Epithelial cell of prostate (primary cell): ENCODE measurements at regions not wholly inside any gene's neighbourhood (a gene's known extent, or its start where the extent isn't known, plus 50 kb on each side); places are given as distances from the start of the nearest gene placed in this dataset.
"Not testable (repeated sequence)": the region's sequence is repeated elsewhere in the genome, so short reads cannot be mapped to it uniquely, and the experiment has no call there.

ENCODE experiments used
- DNase-seq: peaks from one replicate; pipeline ENCODE4 v3.0.0-alpha.2; 2011; ENCODE audit warnings: low read depth, low spot score
- H3K27ac ChIP-seq: fragments of 450-650 bp; 2 replicates; pipeline ENCODE4 v1.5.1; 2017; ENCODE audit warnings: mild to moderate bottlenecking

DNA sequence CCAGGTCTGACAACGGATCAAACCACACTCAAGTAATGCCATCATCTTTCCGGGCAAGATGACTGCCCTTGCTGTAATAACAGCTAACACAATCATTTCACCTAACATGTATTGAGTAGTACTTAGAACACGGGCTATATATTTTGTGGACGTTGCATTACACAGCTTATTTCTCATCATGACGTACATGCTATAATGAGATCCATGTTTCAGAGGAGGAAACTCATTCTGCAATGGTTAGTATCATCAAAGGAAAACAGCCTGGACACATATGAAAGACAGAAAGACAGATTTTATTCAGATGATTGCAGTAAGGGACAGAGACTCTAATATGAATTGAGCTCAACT, 446.7 kb downstream of the HS3ST3B1 start:
- H3K27ac ChIP-seq = no peak overlapping the region
- no peak for DNase-seq

- no peak for DNase-seq
- no peak overlapping the region for H3K27ac ChIP-seq
Observed at GRCh38 chr17:14746822-14747602, 446.1 kb downstream of the HS3ST3B1 start.

- no peak for DNase-seq
- peak overlapping the region; percentile 67 for H3K27ac ChIP-seq
Observed at GRCh38 chr17:14745541-14745940, 444.7 kb downstream of the HS3ST3B1 start.

- DNase-seq = no peak
- peak overlapping the region; percentile 67 for H3K27ac ChIP-seq
Observed at GRCh38 chr17:14744761-14745473, 444.0 kb downstream of the HS3ST3B1 start.

DNA sequence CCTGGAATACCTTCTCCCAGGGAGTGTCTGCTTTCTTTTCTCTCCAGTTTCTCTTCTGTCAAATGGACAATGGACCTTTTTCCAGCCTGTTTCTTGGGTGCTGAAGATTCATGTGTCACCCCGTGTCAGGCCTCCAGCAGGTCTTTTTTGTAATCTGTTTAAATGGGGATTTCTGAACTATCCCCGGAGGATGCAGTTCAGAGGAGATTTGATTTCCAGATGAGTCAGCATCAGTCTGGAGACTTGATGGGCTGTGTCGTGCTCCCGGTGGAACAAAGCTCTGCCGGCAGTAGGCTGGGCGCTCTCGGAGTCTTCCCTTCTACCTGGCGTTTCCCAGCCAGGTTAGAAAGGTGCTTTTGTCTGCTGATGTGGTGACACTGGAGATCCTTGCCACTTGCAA, 440.6 kb downstream of the HS3ST3B1 start:
- H3K27ac ChIP-seq = no peak overlapping the region
- no peak for DNase-seq

DNA sequence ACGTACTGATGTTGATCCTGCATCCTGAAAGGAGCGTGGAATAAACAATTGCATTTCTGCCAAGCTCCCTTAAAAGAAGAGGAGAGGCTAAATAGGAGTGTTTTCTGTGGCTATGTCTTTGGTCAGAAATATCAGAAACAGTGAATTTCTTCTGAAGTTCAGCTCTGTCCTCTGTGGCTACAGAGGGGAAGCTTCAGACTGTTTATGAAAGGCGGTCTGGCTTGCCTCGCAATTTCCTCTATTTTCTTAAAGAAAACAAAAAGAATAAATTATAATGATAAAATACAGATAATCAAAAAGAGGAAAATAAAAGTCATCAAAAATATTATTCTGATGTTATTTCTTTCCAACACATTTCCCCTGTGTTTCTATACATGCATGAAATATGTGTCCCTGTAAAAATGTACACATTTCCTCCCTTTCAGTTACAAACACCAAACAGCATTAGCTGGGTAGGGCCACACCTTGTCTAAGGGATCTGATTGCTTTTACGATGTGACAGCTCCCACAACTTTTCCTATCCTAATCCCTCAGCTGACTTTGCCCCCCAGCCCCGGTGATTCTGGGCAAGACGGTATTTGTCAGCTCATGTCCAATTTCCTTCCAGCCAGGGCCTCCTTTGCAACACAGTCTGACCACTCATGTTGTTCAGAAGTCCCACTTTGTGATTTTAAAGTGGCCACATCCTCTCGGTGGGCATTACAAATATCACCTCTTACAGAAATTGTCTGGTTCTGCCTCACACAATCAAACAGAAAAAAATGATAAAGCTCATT, 439.0 kb downstream of the HS3ST3B1 start:
- DNase-seq = no peak
- H3K27ac ChIP-seq = no peak overlapping the region

DNA sequence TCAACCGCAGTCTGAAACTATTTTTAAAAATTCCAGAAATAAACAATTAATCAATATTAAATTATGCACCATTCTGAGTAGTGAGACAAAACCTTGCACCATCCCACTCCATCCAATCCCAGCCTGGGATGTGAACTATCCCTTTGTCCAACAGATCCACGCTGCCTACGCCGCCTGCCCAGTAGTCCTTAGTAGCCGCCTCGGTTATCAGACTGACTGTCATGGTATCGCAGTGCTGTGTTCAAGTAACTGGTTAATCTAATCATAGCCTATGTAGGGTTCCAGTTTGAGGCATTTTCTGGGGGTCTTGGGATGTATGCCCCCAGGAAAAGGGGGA, 437.7 kb downstream of the HS3ST3B1 start:
- peak overlapping the region; percentile 72 for H3K27ac ChIP-seq
- no peak for DNase-seq

DNA sequence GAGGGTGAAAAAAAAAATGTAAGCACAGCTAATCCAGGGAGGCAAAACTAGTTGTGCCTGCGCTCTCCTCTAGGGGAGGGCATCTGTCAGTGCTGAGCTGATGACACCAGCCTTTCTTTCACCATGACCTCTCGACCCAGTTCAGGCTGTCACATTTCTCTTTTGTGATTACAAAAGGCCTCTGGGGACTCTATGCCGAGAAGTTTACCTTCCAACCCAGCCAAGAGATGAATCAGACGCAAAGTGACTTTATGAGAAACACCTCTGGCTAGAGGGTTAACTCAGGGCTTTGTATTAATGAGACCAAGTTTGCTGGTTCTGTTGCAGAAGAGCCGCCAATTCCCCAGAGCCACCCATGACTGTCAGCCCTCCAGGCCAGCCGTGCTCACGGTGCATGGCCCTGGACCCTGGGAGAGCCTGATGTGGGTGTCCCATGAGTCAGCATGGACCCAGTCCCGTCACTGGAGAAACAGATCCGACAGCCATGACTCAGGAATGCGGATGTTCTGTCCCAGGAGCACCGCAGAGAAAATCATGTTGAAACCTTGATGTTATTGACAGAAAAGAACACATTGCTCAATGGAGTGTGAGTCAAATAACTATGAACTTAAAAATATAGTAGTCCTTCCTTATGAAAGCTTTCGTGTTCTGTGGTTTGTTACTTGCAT, 437.2 kb downstream of the HS3ST3B1 start:
- peak; percentile 99 for DNase-seq
- peak overlapping the region; percentile 72 for H3K27ac ChIP-seq

- DNase-seq = no peak
- no peak overlapping the region for H3K27ac ChIP-seq
Observed at GRCh38 chr17:14736631-14737030, 435.8 kb downstream of the HS3ST3B1 start.

DNA sequence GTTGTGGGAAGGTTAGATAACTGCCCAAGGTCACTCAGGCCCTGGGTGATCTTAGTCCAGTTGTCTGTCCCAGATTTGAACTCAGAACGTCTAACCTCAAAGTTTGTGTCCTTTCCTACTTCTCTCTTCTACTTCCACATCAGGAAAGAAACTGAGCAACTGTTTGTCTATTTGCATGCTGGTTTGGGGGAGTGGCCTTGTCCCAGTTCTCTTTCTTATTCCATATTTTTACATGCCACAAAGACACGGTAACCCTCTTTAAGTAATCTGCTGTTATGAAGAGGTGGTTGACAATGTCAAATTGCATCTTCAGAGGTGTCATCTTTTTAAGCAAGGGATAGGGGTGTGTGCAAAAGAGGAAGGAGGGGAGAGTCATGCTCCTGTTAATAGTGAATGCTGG, 432.5 kb downstream of the HS3ST3B1 start:
- no peak for DNase-seq
- H3K27ac ChIP-seq = no peak overlapping the region

DNA sequence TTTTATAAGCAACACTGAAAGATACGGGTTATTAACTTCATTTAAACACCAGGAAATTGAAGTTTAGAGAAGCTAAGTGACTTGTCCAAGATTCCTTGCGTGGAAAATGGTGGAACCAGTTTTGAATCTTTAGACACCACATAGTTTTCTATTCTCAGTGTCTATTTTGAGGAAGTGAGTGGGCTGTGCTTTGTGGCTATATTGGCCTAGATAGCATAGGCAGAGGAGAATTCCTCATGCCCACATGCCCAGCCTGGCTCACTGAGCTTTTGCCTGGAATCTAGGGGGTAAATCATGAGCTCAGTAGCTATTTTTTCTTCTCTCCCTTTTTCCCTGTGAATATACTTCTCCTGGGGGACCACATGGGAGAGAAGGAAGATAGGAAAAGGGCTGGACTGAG, 431.3 kb downstream of the HS3ST3B1 start:
- no peak overlapping the region for H3K27ac ChIP-seq
- DNase-seq = no peak

- H3K27ac ChIP-seq = no peak overlapping the region
- DNase-seq = no peak
Observed at GRCh38 chr17:14731591-14731990, 430.7 kb downstream of the HS3ST3B1 start.

- no peak for DNase-seq
- no peak overlapping the region for H3K27ac ChIP-seq
Observed at GRCh38 chr17:14730821-14731220, 429.9 kb downstream of the HS3ST3B1 start.

DNA sequence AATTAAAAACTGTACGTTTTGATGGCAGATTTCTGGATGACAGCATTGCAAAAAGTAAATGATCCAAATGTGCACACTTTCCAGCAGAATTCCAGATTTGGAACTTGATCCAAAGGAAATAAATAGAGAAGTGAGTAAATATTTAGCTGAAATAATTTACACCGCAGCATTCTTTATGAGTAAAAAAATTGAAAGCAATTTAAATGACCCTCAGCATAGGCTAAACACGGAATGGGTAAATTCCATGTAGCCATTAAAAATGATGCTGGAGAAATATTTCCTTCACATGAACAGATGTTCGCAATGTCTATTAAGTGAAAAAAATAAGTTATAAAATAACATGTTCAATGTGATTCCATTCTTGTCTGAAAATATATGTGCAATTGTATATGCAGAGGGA, 424.8 kb downstream of the HS3ST3B1 start:
- no peak overlapping the region for H3K27ac ChIP-seq
- no peak for DNase-seq

GRCh38 chr17:14724770-14725169, 423.9 kb downstream of the HS3ST3B1 start:
- no peak overlapping the region for H3K27ac ChIP-seq
- DNase-seq = no peak

DNA sequence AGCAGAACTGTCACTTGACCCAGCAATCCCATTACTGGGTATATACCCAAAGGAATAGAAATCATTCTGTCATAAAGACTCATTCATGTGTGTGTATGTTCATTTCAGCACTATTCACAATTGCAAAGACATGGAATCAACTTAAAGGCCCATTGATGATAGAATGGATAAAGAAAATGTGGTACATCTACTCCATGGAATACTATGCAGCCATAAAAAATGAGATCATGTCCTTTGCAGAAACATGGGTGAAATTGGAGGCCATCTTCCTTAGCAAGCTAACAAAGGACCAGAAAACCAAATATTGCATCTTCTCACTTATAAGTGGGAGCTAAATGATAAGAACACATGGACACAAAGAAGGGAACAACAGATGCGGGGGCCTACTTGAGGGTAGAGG, 422.5 kb downstream of the HS3ST3B1 start:
- H3K27ac ChIP-seq, DNase-seq: not testable (repeated sequence)

- no peak for DNase-seq
- no peak overlapping the region for H3K27ac ChIP-seq
Observed at GRCh38 chr17:14719942-14720341, 419.1 kb downstream of the HS3ST3B1 start.

DNA sequence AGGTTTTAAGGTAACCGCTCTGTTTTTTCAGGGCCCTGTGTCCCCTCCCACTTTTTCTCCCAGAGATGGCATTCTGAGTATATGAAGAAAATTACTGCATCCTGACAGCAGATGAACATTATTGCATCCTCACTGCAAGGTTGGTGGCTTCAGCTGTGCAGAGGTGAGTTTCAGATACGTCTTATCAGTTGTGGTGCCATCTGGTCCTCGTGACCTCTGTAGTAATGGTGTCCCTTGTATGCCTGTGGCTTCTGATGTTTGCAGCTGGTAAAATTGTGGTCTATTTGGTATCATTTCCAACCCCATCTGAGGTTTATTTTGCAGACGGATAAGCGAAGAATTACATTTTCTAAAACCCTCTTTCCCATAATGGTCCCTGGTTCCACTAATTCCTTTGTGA, 417.0 kb downstream of the HS3ST3B1 start:
- DNase-seq = no peak
- H3K27ac ChIP-seq = no peak overlapping the region

- DNase-seq = no peak
- no peak overlapping the region for H3K27ac ChIP-seq
Observed at GRCh38 chr17:14715561-14715960, 414.7 kb downstream of the HS3ST3B1 start.

DNA sequence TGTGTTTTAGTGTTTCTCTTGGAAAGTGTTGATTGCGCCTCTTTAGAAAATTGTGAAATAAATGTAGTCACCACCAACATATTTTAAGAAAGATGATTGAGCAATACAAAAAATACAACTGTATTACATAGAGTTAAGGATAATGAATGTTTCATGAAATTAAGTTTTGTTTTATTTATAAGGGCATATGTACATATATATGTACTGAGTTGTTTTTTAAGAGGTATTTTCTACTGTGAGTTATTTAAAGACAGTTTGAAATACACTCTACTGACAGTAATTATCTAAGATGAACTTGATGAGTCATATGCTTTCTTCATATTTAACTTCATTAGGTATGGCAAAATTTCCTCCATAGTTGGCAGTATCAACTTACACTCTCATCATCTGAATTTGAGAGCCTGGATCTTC, 411.7 kb downstream of the HS3ST3B1 start:
- H3K27ac ChIP-seq = no peak overlapping the region
- no peak for DNase-seq

DNA sequence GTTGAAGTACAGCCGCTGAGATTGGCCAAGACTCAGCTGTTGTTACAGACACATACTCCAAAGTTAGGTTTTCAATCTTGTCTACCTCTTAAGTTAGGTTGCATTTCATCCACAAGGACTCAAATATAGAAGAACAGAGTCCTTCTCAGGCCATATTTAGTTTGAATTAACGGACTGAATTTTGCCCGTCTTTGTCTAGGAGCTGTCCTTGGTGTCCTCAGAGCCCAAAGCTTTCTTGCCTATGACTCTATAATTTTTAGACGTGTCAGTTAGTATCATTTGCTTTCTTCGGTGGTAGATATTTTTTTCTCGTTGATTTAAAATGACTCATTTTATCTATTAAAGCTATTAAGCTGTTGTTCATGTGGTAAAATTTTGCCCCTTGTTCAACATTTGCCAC, 403.2 kb downstream of the HS3ST3B1 start:
- DNase-seq = no peak

More for the DNA sequence above, 403.2 kb downstream of the HS3ST3B1 start:
- H3K27ac ChIP-seq = no peak overlapping the region
